ENCODE measurements at regions not wholly inside any gene's neighbourhood (a gene's known extent, or its start where the extent isn't known, plus 50 kb on each side); places are given as distances from the start of the nearest gene placed in this dataset.
"Not testable (repeated sequence)": the region's sequence is repeated elsewhere in the genome, so short reads cannot be mapped to it uniquely, and the experiment has no call there.

DNA sequence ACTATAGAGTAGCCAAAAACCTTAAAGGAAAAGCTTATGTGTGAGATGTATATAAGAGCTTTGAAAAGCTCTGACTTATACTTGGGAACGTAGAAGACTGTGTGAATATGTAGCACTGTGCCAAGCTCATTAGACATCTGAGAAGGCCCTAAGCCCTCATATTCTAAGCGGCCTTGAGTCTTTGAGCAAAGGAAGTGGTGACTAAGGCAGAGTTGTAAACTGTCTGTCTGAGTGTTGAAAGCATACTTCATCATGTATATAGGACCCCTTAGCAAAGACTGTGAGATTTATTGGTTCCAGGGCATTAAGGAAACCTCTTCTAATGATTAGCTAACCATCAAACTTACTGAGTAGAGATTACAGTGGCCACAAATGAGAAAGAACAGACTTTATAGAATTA lies 153.3 kb upstream of the LYPLAL1 start:
- no peak for DNase-seq

DNA sequence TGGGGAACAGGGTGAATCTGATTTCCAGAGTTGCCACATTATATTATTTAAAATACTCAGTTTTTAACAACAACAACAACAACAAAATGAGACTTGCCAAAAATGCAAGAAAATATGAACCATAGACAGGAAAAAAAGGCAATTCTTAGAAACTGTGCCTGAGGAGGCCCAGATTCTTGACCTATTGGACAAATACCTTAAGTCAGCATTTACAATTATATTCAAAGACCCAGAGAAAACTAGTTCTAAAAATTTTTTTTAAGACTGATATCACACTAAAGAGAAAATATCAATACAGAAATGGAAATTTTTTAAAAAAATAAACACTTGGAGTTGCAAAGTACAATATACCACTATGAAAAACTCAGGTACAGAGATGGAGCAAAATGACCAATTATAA lies 152.8 kb upstream of the LYPLAL1 start:
- DNase-seq = no peak

DNA sequence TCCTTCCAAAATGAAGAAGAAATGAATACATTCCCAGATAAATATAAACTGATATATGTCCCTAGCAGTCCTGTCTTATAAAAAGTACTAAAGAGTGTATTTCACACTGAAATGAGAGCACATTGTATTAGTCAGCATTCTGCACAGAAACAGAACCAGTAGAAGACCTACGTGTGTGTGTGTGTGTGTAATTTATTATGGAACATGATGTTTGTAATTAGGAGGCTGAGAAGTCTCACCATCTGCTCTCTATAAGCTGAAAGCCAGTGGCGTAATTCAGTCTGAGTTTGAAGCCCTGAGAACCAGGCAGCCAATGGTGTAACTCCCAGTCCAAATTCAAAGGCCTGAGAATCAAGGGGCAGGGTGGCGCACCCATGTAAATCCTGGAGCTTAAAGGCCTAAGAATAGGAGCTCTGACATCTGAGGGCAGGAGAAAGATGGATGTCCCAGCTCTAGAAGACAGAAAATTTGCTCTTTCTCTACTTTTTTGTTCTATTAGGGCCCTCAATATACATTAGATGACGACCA lies 146.5 kb upstream of the LYPLAL1 start:
- no peak for DNase-seq

DNA sequence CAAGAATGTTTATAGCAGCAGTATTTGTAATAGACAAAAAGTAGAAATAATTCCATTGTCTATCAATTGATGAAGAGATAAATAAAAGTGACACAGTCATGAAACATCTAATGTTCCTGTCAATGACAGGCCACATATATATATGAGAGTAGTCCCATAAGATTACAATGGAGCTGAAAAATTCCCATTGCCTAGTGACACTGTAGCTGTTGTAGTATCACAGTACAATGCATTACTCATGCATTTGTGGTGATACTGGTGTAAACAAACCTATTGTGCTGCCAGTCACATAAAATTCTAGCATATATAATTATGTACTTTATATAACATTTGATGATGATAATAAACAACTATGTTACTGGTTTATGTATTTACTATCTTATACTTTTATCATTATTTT lies 141.9 kb upstream of the LYPLAL1 start:
- no peak for DNase-seq

DNA sequence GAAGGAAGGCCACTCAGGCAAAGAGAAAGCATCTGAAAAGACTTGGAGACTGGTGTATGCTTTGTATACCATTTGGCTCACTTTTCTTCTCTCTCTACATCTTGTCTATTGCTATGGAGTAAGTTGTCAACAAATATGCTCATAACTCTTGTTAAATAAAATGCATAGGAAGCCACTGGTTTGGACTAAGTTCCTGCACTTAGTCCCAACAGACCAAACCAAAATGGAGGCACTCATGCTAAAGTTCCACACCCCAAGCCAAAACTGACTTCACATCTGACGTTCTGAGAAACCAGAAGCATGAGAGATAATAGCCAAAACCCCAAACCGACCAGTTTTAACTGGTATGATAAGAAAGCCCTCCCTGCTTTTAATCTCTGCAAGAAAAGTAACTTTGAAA lies 135.3 kb upstream of the LYPLAL1 start:
- DNase-seq = no peak

DNA sequence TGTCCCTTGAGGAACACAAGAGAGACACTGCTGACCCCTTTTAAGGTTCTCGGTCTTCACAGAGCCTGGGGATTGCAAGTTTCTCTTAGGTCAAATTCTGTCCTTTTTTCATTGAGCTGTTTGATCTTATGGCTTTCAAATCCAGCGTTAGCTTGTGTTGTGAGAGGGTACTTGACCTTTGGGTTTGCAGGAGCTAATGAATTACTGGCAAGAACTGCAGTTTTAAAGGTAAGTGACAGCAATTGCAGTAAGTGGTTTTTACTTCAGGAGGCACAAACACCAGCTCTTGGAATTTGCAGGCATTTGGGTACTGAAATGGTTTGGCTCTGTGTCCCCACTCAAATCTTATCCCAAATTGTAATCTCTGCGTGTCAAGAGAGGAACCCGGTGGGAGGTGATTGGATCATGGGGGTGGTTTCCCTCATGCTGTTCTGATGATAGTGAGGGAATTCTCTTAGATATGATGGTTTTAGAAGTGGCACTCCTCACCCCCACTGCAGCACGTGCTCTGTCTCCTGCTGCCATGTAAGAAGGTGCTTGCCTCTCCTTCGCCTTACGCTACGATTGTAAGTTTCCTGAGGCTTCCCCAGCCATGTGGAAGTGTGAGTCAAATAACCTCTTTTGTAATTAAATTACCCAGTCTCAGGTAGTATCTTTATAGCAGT lies 134.5 kb upstream of the LYPLAL1 start:
- DNase-seq = no peak

DNA sequence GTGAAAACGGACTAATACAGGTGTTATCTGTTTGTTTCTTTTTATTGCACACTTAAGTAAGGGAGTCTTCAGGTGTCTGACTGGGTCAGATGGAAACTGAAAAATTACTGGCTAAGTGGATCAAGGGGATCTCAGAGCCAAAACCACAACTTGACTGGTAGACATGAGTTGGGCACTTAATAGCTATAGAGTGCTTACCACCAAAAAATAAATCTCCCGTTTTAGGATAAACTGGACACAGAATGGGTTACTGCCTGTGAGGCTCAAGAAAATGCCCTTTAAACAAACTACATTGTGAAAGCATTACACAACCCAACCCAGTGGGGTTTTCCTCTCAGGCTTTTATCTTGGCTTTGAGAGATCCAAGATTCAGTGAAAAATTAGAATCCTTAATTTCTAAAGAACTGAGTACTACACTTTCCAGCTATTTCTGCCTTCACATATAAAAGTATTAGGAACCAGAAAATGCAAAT lies 134.0 kb upstream of the LYPLAL1 start:
- no peak for DNase-seq

DNA sequence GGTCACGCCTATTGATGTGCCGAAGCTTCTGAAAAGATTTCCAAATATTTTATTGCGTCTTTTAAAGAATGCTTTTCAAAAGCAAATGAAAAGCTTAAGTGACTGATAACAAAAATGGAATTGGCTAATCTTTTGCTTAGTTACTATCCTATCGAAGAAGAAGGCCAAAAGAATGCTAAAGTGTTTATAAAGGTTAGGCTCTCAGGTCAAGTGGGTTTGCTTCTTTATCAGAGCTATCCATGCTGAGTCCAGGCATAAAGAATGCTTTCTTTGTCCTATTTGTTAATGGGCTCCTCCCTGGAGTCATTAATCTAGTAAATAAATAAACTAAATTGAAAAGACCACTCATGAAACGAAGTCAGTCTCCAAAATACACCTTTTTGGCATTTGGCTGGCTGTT lies 133.4 kb upstream of the LYPLAL1 start:
- DNase-seq = no peak

DNA sequence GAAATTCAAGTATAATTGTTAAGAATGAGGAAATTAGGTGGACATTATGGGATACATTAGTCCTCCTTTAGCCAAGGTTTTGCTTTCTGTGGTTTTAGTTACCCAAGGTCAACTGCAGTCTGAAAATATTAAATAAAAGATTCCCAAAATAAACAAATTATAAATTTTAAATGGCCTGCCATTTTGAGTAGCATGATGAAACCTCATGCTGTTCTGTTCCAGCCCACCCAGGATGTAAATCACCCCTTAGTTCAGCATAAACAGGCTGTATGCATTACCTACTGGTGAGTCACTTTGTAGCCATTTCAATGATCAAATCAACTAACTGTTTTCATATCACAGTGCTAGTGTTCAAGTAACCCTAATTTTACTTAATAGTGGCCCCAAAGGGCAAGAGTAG lies 132.5 kb upstream of the LYPLAL1 start:
- no peak for DNase-seq

DNA sequence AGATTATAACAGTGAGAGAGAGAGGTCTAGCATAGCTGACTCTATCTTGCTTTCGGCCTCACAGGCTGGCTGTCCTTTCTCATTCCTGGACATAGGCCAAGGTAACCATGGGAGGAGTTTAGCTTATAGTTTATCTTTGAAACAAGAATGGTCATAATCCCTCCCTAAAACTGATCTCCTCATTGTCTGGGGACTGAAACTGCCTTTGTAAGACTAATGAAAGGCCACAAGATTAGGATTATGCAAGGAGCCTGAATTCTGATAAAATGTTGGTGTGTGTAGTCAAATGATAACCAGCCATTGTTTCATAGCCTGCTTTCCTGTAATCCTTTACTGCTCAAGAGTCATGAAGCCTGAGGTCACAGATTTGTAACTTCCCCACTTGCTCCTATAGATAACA lies 131.9 kb upstream of the LYPLAL1 start:
- no peak for DNase-seq

DNA sequence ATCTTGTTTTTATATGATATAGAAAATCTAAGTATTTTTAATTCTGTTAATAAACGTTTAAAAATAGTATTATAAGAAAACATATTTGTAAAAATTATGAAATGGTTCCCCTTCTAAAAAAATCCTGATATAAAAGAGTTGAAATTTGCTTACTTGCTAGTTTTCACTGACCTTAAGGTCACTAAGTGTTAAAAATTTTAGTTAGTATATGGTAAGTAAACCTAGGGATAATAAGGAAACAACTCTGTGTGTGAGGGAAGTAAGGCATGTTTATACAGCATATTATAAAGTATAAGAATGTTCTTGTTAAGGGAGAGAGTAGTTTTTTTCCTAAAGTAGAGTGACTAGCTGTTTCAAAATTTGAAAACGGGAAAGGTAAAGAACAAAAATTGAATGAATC lies 130.9 kb upstream of the LYPLAL1 start:
- no peak for DNase-seq

DNA sequence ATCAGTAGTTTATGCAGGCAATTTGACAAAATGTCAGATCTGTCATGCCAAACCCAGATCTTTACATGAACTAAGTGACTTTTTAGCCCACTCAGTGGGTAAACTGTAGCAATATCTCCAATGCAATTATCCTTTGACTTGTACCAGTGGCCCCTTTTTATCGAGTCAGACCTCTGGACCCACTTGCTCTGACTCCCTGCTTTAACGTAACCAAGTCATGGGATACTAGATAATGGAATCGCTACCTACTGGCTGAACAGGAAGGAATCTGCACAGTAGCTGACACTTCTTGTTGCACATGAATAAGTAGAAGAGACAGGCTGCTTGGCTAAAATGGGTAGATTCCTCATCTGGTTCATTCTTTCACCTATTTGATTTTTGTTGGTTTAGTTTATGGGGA lies 128.4 kb upstream of the LYPLAL1 start:
- no peak for DNase-seq

DNA sequence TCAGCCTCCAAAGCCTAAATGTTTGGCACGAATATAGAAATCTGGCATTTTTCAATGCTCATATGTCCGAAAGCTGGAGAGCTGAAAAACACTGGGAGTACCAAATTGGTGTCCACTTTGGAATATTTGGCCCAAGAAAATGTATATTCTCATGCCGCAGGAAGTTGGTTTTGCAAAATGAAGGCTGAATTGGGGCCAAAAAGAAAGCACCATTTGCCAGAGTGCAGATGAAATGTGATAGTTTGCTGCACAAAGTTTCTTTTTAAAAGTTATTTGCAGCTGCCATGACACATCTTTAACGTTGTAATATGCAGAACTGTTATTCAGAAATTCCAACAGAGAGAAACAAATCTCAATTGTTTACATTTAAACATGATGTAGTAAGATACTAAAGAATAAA lies 124.2 kb upstream of the LYPLAL1 start:
- DNase-seq = no peak

DNA sequence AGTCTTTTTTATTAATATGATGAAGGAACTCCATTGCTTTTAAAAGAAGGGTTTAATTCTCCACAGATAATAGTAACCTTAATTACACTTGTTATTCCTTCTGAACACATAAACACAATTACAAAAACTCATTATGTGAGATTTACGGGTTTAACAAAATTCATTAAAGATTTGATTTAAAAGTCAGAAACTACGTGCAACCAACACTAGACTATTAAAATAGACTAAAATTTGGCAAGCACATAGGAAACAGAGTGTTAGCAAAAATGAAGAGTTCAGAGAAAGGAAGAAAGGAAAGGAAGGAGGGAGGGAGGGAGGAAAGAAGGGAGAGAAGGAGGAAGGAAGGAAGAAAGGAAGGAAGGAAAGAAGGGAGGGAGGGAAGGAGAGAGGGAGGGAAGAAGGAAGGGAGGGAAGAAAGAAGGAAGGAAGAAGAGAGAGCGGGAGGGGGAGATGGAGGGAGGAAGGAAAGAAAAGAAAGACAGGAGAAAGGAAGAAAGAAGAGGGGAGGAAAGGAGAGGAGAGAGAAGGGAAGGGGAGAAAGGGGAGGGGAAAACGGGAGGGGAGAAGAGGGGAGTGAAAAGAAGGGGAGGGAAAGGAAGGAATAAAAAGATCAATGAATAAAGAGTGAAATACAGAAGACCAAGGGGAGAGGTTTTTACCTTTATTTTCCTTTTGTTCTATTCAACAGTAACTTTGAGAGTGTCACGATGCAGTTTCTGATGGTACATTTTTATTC lies 123.4 kb upstream of the LYPLAL1 start:
- DNase-seq = no peak

DNA sequence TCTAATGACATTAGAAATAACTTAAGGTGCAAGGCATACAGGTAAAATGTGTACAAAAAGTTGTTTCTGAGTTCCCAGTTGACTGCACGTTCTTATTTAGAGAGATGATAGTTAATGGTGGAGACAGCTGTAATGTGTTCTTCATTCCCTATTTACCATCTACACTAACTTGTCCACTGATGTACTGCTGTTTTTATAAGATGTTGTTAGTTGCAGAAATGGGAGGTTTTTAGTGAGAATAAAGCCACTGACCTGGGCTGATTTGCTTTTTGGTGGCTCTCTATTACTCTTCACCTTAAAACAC lies 122.9 kb upstream of the LYPLAL1 start:
- no peak for DNase-seq

DNA sequence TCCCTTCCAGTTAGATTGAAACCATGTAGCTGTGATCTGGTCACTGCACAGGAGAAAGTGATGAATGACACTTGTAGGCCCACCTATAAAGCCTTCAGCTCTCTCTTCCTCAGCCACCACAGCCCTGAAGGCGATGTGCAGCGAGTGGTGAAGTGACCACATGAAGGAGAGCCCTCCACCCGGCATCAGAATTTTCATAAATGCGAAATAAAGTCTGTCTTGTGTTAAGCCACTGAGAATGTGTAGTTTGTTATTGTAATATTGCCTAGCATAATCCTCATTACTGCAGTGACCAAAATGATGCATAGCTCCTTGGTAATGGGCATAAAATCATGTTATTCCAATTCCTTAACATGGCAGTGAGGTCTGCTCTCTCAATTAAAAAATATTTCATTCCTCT lies 122.1 kb upstream of the LYPLAL1 start:
- no peak for DNase-seq

DNA sequence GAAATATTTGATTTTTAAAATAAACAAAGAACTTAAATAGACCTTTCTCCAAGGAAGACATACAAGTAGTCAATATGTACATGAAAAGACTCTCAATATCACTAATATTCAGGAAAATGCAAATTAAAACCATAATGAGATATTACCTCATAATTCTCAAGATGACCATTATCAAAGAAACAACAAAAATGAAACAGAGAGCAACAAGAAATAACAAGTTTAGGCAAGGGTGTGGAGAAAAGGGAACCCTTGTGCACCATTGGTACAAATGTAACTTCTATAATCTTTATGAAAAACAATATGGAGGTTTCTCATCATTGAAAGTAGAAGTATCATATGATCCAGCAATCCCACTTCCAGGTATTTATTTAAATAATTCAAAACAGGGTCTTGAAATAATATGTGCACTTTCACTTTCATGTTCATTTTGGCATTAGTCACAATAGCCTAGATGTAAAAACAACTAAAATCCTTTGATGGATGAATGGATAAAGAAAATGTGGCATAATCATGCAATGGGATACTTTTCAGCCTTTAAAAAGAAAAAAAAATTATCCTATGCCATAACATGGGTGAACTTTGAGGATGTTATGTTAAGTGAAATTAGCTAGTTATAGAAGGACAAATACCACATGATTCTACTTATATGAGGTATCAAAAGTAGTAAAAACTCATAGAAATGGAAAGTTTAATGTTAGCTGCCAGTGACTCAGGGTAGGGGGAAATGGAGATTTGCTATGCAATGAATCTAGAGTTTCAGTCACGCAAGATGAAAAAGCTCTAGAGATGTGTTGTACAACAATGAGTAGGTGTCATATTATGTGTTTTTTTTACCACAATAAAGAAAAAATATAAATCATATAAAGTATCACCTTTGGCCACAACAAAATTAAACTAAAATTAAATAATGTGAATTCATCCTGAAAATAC lies 114.5 kb upstream of the LYPLAL1 start:
- DNase-seq = no peak

DNA sequence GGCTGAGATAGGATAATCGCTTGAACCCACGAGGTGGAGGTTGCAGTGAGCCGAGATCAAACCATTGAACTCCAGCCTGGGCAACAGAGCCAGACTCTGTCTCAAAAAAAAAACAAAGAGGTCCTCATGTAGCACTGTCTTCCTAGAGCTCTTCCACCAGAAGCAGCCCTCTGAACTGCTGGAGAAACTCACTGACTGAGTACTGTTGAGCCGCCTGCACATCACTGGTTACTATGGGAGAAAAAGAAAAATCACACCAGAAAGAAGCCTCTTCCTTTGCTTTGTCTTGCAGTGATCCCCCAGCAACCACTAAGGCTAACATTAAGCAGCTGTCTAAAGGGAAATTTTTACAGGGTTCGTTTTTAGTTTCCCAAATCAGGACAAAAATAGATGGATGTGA lies 112.9 kb upstream of the LYPLAL1 start:
- DNase-seq = no peak

DNA sequence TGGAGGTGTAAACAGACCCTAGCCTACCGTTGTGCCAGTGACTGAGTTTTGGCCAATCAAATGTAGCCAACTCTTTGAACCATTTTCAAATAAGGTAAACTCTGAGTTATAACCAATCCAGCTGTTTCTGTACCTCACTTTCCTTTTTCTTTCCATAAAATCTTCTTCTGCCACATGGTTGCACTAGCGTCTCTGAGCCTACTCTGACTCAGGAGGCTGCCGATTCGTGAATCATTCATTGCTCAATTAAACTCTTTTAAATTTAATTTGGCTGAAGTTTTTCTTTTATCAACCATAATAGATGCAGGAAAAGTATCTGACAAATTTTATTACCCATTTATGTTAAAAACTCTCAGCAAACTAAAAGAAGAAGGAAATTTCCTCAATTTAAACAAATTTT lies 111.5 kb upstream of the LYPLAL1 start:
- no peak for DNase-seq

DNA sequence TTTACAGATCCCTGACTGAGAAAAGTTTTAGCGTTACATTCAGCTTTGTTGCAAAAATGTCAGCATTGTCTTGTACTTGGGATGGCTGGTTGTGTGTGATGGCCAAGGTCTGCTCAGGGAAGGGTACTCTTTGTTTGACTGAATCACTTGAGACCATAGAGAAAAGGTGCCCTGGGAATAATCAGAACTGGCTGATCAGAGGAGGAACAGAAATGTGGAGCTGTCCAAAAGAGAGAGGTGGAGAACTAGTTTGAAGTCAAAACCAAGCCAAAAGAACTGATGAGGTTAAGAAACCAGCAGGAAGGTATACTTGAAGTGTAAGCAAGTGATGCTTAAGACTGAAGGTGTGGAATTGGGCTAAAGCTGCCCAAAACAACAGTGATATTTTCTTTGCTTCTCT lies 107.6 kb upstream of the LYPLAL1 start:
- DNase-seq = no peak

DNA sequence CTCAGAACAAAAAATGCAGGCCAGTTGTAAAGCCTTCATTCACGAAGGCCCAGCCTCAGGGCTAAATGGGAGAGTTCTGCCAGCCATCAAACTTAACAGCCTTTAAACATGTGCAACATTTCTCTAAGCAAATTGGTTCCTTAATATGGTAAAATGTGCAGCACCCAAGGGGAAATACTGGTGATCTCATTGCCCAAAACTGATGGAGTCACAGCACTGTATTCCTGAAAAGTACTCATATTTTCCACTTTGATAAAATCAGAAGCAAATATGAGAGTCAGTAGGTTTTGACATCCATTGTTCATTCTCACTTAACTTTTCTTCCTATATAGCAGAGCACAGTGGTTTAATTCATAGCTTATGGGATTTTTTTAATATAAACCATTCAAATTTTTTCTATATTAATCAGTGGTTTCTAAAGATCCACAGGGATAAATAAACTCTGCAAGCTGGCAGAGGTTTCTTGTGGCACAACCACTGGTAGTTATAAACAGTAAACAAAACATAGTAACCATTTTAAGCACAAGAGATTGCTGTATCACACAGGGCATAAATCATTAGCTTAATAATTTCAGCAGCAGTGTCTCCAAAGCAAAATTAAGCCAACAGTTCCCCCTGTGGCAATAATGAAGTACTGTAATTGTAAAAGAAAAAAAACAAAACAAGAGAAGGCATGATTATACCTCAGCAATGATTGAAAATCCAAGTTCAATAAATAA lies 106.9 kb upstream of the LYPLAL1 start:
- no peak for DNase-seq

DNA sequence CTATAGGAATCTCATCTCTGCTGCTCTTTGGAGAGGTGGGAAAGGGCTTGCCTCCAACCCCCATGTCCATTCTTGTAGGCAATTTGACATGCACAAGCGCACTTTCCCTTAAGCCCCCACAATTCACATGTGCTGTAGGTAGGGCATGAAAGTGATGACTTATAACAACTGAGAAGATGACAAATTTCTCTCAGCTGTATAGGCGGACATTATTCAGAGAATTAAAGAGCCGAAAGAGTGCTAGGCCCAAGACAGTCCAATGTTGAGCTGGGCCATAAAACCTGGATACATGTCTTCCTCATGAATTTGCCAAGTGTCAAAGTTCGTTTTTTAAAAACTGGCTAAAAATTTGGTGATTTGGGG lies 106.3 kb upstream of the LYPLAL1 start:
- DNase-seq = no peak

DNA sequence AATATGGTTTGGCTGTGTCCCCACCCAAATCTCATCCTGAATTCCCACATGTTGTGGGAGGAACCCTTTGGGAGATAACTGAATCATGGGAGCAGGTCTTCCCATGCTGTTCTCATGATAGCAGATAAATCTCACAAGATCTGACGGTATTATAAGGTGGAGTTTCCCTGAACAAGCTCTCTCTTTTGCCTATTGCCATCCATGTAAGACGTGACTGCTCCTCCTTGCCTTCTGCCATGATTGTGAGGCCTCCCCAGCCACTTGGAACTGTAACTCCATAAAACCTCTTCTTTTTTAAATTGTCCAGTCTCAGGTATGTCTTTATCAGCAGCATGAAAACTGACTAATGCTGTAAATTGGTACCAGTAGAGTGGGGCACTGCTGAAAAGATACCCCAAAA lies 103.3 kb upstream of the LYPLAL1 start:
- not testable (repeated sequence) for DNase-seq
